ENCODE measurements at regions not wholly inside any gene's neighbourhood (a gene's known extent, or its start where the extent isn't known, plus 50 kb on each side); places are given as distances from the start of the nearest gene placed in this dataset.

GRCh38 chr13:78428646-78429045 is 174.7 kb downstream of the POU4F1 start:
- Histone ChIP-seq H3K27ac (no peak overlapping the region), H3K4me3 (no peak overlapping the region)
- TF ChIP-seq CTCF (IDR thresholded peaks at IDR 0.05), result no peak
- no peak for DNase-seq (ENCODE audit: low spot score)

- DNase-seq (ENCODE audit: low spot score), result no peak
- Histone ChIP-seq H3K27ac (no peak overlapping the region), H3K4me3 (no peak overlapping the region)
- TF ChIP-seq CTCF (IDR thresholded peaks at IDR 0.05), result no peak
Measured at GRCh38 chr13:78426183-78426582, 177.2 kb downstream of the POU4F1 start.

- no peak overlapping the region for H3K27ac ChIP-seq
- no peak overlapping the region for H3K4me3 ChIP-seq
- TF ChIP-seq CTCF (IDR thresholded peaks at IDR 0.05), result no peak
- DNase-seq (ENCODE audit: low spot score), result no peak
Measured at GRCh38 chr13:78420814-78421213, 182.5 kb downstream of the POU4F1 start.

- DNase-seq (ENCODE audit: low spot score), result no peak
- Histone ChIP-seq H3K4me3 (no peak overlapping the region), H3K27ac (no peak overlapping the region)
- no peak for TF ChIP-seq CTCF (IDR thresholded peaks at IDR 0.05)
Measured at GRCh38 chr13:78413887-78414553, 189.3 kb downstream of the POU4F1 start.

GRCh38 chr13:78410847-78411246 is 192.5 kb downstream of the POU4F1 start:
- TF ChIP-seq CTCF (IDR thresholded peaks at IDR 0.05), result no peak
- Histone ChIP-seq H3K4me3 (no peak overlapping the region), H3K27ac (no peak overlapping the region)
- DNase-seq (ENCODE audit: low spot score), result no peak

- H3K4me3 ChIP-seq, result no peak overlapping the region
- TF ChIP-seq CTCF (IDR thresholded peaks at IDR 0.05), result no peak
- DNase-seq (ENCODE audit: low spot score), result no peak
- no peak overlapping the region for H3K27ac ChIP-seq
Measured at GRCh38 chr13:78410164-78410563, 193.2 kb downstream of the POU4F1 start.

GRCh38 chr13:78409172-78409571 is 194.2 kb downstream of the POU4F1 start:
- no peak for DNase-seq (ENCODE audit: low spot score)
- H3K4me3 ChIP-seq, result no peak overlapping the region
- no peak overlapping the region for H3K27ac ChIP-seq
- no peak for TF ChIP-seq CTCF (IDR thresholded peaks at IDR 0.05)
